Activated naive CD4-positive, alpha-beta T cell treated with Interleukin-2 at 50 U/mL for 16 hours (primary cell): ENCODE measurements at regions not wholly inside any gene's neighbourhood (a gene's known extent, or its start where the extent isn't known, plus 50 kb on each side); places are given as distances from the start of the nearest gene placed in this dataset.

ENCODE experiments used
- DNase-seq: peaks from one replicate; pipeline ENCODE4 v3.0.0-alpha.2; 2020

DNA sequence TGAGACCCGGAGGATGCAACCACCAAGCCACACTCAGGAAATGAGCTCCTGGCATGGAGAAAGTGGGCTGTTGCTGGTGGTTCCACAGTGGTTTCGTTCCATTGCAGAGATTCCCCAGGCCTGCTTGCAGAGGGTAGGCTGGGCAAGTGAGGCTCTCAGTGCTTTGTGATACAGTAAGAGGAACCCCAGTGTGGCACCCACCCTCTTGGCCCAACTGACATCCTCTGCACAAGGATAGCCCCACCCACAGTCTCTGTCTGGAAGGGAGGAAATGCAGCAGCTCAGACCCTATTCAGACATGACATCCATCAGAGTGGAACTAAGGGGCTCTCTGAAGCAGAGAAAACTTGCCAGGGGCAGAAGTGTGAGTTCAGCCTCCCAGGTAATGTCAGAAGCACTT lies 69.6 kb upstream of the FSTL4 start:
- no peak for DNase-seq

- DNase-seq = no peak
These were observed 68.7 kb upstream of the FSTL4 start for GRCh38 chr5:133680830-133681565.

- DNase-seq = no peak
These were observed 67.2 kb upstream of the FSTL4 start for GRCh38 chr5:133679534-133679933.

GRCh38 chr5:133675376-133676154 lies 63.2 kb upstream of the FSTL4 start:
- no peak for DNase-seq

- no peak for DNase-seq
These were observed 58.0 kb upstream of the FSTL4 start for GRCh38 chr5:133670336-133670735.

GRCh38 chr5:133669472-133669871 lies 57.1 kb upstream of the FSTL4 start:
- no peak for DNase-seq

DNA sequence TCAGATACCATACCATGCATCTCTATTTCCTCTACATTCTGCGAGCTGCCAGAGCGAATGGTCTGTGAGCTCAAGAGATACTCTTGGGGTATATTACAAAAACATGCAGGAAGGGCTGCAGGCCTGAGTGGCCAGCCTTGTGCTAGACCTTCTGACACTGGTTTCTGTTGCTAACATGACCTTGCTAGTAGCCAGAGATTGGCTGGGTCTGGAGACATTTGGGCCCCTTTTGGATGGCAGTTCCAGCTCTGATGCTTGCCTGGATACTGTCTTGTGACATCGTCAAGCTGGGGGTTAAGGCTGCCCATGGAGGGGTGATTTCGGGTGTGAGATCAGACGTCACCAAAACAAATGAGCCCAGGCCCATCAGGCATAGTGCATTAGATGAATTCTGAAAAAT lies 56.1 kb upstream of the FSTL4 start:
- no peak for DNase-seq

DNA sequence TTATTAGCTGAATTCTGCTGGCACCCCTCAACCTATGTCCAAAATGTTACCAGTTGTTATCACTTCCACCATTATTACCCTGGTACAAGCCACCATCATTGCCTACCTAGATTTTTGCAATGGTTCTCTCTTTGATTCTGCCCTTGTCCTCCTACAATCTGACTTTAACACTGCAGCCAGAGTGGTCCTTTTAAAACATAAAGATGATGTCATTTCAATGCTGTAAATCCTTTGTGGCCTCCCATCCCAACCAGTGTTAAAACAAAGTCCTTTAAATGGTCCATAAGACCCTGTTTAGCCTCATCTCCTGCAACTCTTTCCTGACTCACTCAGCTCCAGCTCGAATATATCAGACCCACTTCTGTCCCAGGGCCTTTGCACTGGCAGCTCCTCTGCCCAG lies 54.9 kb upstream of the FSTL4 start:
- no peak for DNase-seq

DNA sequence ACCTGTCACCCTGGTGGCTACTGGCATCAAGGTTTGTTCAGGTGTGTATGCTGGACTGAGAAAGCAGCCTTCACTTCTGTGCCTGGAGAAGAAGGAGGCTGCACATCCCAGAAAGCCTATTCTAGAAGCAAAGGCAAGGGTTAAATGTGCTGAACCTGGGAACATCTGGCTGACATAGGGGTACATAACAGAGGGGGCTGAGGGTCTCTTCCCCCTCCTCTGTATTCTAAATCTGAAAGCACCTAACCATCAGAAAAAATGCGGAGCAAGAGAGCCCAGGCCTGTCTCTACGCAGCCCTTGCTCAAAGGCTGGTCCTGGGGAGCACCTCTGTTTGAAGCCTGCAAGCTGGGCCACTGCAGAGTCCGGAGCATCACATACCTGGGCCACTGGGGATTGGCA lies 53.2 kb upstream of the FSTL4 start:
- DNase-seq = no peak

- DNase-seq = no peak
These were observed 52.1 kb upstream of the FSTL4 start for GRCh38 chr5:133664422-133664821.

DNA sequence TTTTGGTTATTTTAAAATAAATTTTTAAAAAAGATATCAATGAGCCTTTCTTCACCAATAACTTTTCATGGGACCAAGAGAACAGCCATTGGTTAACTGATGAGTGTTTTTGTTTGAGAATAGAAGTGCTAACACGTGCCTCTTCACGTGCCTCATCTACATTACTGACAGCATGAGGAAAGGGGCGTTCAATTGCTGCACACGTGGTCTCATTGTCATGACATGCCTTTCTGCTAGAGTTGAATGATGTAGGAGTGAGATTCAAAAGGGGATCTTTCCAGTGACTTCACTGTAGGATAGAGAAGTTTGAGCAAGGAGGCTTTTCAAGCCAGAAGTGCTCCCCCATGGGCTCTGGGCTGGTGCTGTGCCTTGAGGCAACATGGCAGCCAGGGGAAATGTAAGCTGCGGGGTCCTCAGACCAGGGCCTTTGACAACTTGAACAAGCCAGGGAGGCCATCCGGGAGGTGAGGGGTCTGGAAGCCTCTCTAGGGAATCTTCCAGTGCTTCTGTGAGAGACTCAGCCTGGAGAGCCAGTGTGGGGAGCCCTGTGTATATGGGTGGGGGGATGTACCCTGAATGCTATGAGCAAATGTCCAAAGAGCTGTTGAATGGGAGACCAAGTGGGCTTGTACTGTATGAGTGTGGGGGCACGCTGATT lies 51.2 kb upstream of the FSTL4 start:
- no peak for DNase-seq

DNA sequence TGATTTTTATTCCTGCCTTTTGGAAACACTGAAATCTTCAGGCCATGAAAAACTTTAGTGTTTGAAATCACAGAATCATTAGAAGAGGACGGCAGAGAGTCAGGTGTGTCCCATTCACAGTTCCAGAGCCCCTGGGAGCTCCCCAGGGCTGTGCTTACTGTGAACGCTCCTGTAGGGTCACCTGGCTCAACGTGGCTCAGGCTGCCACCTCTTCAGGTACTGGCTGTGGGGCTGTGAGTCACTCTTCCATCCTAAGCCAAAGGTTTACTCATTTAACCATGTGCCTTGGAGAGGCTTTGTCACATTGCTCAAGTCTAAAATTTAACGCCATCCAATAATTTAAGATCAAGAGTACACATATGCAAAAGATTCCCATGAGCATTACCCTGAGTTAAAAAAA lies 50.2 kb upstream of the FSTL4 start:
- no peak for DNase-seq
